ENCODE measurements at regions not wholly inside any gene's neighbourhood (a gene's known extent, or its start where the extent isn't known, plus 50 kb on each side); places are given as distances from the start of the nearest gene placed in this dataset.
"Not testable (repeated sequence)": the region's sequence is repeated elsewhere in the genome, so short reads cannot be mapped to it uniquely, and the experiment has no call there.

GRCh38 chr2:16185801-16186272 lies 245.5 kb downstream of the MYCN start:
- DNase-seq (ENCODE audit: extremely low read depth, low read depth): no peak
- no peak for TF ChIP-seq CTCF (IDR thresholded peaks at IDR 0.05; ENCODE audit: low read depth, low read length)

- TF ChIP-seq CTCF (IDR thresholded peaks at IDR 0.05; ENCODE audit: low read depth, low read length): no peak
- no peak for DNase-seq (ENCODE audit: extremely low read depth, low read depth)
Measured at GRCh38 chr2:16184945-16185660, 244.8 kb downstream of the MYCN start.

GRCh38 chr2:16184341-16184890 lies 244.1 kb downstream of the MYCN start:
- DNase-seq (ENCODE audit: extremely low read depth, low read depth): no peak
- TF ChIP-seq CTCF (IDR thresholded peaks at IDR 0.05; ENCODE audit: low read depth, low read length): no peak

DNA sequence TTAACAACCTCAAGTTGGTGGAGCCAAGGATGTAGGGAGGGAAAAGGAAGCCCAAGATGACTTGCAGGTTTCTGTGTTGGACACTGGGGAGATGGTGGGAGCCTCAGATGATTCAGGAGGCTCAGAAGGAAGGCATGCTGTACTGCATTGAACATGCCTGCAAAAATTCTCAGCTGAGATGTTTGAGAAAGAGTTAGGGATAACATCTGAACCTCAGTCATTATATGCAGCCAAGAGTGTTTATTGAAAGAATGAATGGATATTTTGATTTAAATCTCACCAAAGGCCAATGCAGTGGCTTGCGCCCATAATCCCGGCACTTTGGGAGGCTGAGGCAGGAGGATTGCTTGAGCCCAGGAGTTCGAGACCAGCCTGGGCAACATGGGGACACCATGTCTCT lies 243.0 kb downstream of the MYCN start:
- TF ChIP-seq CTCF (IDR thresholded peaks at IDR 0.05; ENCODE audit: low read depth, low read length): no peak
- DNase-seq (ENCODE audit: extremely low read depth, low read depth): no peak

DNA sequence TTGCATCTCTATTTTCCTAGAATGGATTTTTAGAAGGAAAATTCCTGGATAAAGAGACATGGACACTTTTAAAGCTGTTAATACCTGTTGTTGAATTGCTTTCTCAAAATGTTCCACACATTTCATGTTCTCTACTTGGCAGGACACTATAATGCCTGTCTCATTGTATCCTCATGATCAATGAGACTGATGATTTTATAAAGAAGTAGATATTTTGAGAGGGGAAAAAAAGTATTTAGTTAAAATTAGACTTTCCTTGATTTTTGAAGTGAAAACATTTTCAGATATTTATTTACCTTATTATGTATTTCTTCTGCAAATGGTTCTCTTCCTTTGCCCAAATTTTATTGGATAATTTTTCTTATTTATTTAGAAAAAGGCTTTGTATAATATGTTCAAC lies 242.5 kb downstream of the MYCN start:
- DNase-seq (ENCODE audit: extremely low read depth, low read depth): no peak
- TF ChIP-seq CTCF (IDR thresholded peaks at IDR 0.05; ENCODE audit: low read depth, low read length): no peak

GRCh38 chr2:16182311-16182815 lies 242.0 kb downstream of the MYCN start:
- not testable (repeated sequence) for DNase-seq (ENCODE audit: extremely low read depth, low read depth)

DNA sequence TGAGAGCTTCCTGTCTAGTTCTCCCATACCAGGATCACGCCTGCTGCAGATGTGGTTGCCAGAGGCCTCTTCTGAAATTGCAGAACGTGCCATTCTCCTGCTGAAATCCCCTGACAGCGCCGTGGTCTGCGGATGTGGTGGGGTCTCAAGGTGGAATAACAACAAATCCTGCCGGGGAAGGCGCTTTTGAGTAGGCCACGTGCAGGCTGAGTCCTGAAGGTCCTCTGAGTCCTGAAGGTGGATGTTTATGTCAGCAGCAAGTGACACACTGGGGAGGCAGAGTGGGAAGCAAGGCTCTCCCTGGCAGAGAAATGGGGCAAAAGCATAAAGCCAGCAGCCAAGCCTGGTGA lies 241.4 kb downstream of the MYCN start:
- no peak for TF ChIP-seq CTCF (IDR thresholded peaks at IDR 0.05; ENCODE audit: low read depth, low read length)
- no peak for DNase-seq (ENCODE audit: extremely low read depth, low read depth)
